GM23248 (cell line): ENCODE measurements at regions not wholly inside any gene's neighbourhood (a gene's known extent, or its start where the extent isn't known, plus 50 kb on each side); places are given as distances from the start of the nearest gene placed in this dataset.

Experiments used
- DNase-seq: peaks from one replicate; pipeline ENCODE4 v3.0.0-alpha.2; 2015
- H2AFZ ChIP-seq: fragments of 200-600 bp; sonication (generic); 2 replicates; pipeline ENCODE4 v1.6.1; 2016; ENCODE audit warnings: antibody characterized with exemption
- H3F3A ChIP-seq: fragments of 200-600 bp; sonication (generic); 2 replicates; pipeline ENCODE4 v1.6.1; 2016; ENCODE audit warnings: mild to moderate bottlenecking, antibody characterized with exemption, mixed run types; ENCODE audit not compliant: insufficient read depth
- H3K27ac ChIP-seq: fragments of 200-600 bp; sonication (generic); 2 replicates; pipeline ENCODE4 v1.5.1; 2016; ENCODE audit warnings: mild to moderate bottlenecking
- H3K27me3 ChIP-seq: fragments of 200-600 bp; sonication (generic); replicated peaks from 2 replicates; pipeline ENCODE4 v1.6.1; 2016; ENCODE audit warnings: mild to moderate bottlenecking; ENCODE audit not compliant: insufficient read depth
- H3K36me3 ChIP-seq: fragments of 200-600 bp; sonication (generic); 2 replicates; pipeline ENCODE4 v1.6.1; 2016; ENCODE audit warnings: low read depth, mild to moderate bottlenecking
- H3K4me1 ChIP-seq: fragments of 200-600 bp; sonication (generic); 2 replicates; pipeline ENCODE4 v1.6.1; 2016; ENCODE audit warnings: mild to moderate bottlenecking; ENCODE audit not compliant: insufficient read depth
- H3K4me2 ChIP-seq: fragments of 200-600 bp; sonication (generic); one replicate; pipeline ENCODE4 v1.6.1; 2016; ENCODE audit warnings: mild to moderate bottlenecking; ENCODE audit not compliant: unreplicated experiment
- H3K4me3 ChIP-seq: fragments of 200-600 bp; sonication (generic); 2 replicates; pipeline ENCODE4 v1.5.1; 2016; ENCODE audit warnings: mild to moderate bottlenecking
- H3K79me2 ChIP-seq: fragments of 200-600 bp; sonication (generic); 2 replicates; pipeline ENCODE4 v1.6.1; 2016; ENCODE audit warnings: mild to moderate bottlenecking; ENCODE audit not compliant: insufficient read depth
- H3K9ac ChIP-seq: fragments of 200-600 bp; sonication (generic); 2 replicates; pipeline ENCODE4 v1.6.1; 2016; ENCODE audit warnings: mild to moderate bottlenecking
- H3K9me2 ChIP-seq: fragments of 200-600 bp; sonication (generic); 2 replicates; pipeline ENCODE4 v1.6.1; 2016; ENCODE audit warnings: mixed run types, mild to moderate bottlenecking, moderate library complexity; ENCODE audit not compliant: insufficient read depth
- H3K9me3 ChIP-seq: fragments of 200-600 bp; sonication (generic); one replicate; pipeline ENCODE4 v1.6.1; 2017; ENCODE audit warnings: low read depth
- H4K20me1 ChIP-seq: fragments of 200-600 bp; sonication (generic); 2 replicates; pipeline ENCODE4 v1.6.0; 2016; ENCODE audit not compliant: insufficient read depth
- EZH2 ChIP-seq: fragments of 200-600 bp; sonication (generic); IDR thresholded peaks from 2 replicates; pipeline ENCODE4 v1.6.1; 2018; ENCODE audit warnings: antibody characterized with exemption, mild to moderate bottlenecking; ENCODE audit not compliant: insufficient read depth, poor library complexity, severe bottlenecking
- EZH2phosphoT487 ChIP-seq: fragments of 200-600 bp; sonication (generic); IDR thresholded peaks from 2 replicates; pipeline ENCODE4 v1.6.1; 2018; ENCODE audit warnings: antibody characterized with exemption, moderate library complexity, mild to moderate bottlenecking, low read depth; ENCODE audit not compliant: insufficient read depth
- WGBS, 2 experiments: methylation state at CpG; one replicate each; pipeline ENCODE4 v1.1.6; 2015 to 2017; ENCODE audit warnings: low lambda C conversion rate in 2 of 2, low coverage in 1 of 2; ENCODE audit errors: missing lambda C conversion rate in 2 of 2; 5-methylcytosine and 5-hydroxymethylcytosine counted together
- in situ Hi-C: fragments of 300-500 bp; cut with MboI; formaldehyde crosslinking; loops from 2 replicates; pipeline ENCODE4 v1.15.0; 2020

DNA sequence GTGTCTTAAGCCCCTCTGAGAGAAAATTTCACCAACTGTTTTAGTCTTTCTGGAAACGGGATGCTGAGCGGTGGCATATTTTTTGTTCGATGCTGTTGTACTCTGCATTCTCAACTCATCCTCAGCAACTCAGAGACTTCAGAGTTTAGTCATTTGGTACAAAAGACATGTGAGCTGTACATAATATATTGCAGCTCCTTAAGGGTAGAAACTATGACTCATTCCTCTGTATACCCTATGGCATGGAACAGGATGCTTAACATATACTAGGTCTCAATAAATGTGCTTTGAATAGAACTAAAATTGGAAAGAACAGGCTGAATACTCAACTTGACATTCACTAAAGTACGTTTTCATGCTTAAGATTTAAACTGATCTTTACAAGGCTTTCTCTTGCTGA lies 130.5 kb upstream of the SLITRK2 start:
- in situ Hi-C loops, result no loop called here
- Histone ChIP-seq H3K4me3 (no peak overlapping the region), H3K36me3 (no peaks in the 10 kb centered on the region), H3K4me2 (no peak overlapping the region), H3K79me2 (no peaks in the 10 kb centered on the region), H2AFZ (no peak overlapping the region), H3K27me3 (no peaks in the 10 kb centered on the region), H3K27ac (no peak overlapping the region), H3K9ac (no peak overlapping the region), H3K9me3 (no peaks in the 10 kb centered on the region), H4K20me1 (no peaks in the 10 kb centered on the region), H3K9me2 (no peaks in the 10 kb centered on the region), H3K4me1 (no peaks in the 10 kb centered on the region), H3F3A (no peaks in the 10 kb centered on the region)
- TF ChIP-seq EZH2phosphoT487, result no peak
- no peak for TF ChIP-seq EZH2
- 52 to 59% methylated on average over 4 of the region's 4 CpGs for WGBS, 2 experiments
- no peak for DNase-seq

GRCh38 chrX:145687707-145688106 lies 129.9 kb upstream of the SLITRK2 start:
- WGBS, 2 experiments, result 10 to 43% methylated on average over 1 of the region's 1 CpG
- no peaks in the 10 kb centered on the region for H3K4me1 ChIP-seq
- no peak overlapping the region for H3K9ac ChIP-seq
- no peaks in the 10 kb centered on the region for H3K9me3 ChIP-seq
- H3K36me3 ChIP-seq, result no peaks in the 10 kb centered on the region
- no peaks in the 10 kb centered on the region for H3K27me3 ChIP-seq
- H3K79me2 ChIP-seq, result no peaks in the 10 kb centered on the region
- no peaks in the 10 kb centered on the region for H3F3A ChIP-seq
- no peak overlapping the region for H3K4me3 ChIP-seq
- H4K20me1 ChIP-seq, result no peaks in the 10 kb centered on the region
- no peak overlapping the region for H3K27ac ChIP-seq
- H3K4me2 ChIP-seq, result no peak overlapping the region
- TF ChIP-seq EZH2phosphoT487 (no peak), EZH2 (no peak)
- H2AFZ ChIP-seq, result no peak overlapping the region
- DNase-seq, result no peak
- in situ Hi-C loops, result no loop called here
- no peaks in the 10 kb centered on the region for H3K9me2 ChIP-seq

DNA sequence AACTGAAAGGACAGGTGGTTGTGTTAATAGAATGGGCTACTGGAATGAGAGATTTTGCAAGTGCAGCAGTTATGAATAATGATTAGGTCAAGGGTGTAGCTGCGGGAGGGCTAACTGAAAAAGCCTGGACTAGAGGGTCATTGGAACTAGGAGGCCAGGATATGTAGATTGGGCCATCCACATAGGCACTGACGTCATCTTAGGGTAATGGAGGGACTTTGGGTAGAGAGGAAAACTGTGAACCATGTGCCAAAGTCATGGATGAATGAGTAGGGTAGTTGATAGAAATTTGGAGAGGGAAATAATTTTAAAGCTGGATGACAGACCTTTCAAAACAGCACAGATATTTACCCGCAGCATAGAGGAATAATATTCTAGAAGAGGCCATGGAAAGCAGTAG lies 123.6 kb upstream of the SLITRK2 start:
- Histone ChIP-seq H3K36me3 (no peaks in the 10 kb centered on the region), H3K79me2 (no peaks in the 10 kb centered on the region), H4K20me1 (no peaks in the 10 kb centered on the region), H3K4me1 (no peaks in the 10 kb centered on the region), H3K9me3 (no peaks in the 10 kb centered on the region), H3K9me2 (no peaks in the 10 kb centered on the region), H3K4me3 (no peak overlapping the region), H3K27me3 (no peaks in the 10 kb centered on the region), H3K9ac (no peak overlapping the region), H3K4me2 (no peak overlapping the region), H2AFZ (no peak overlapping the region), H3F3A (no peaks in the 10 kb centered on the region), H3K27ac (no peak overlapping the region)
- DNase-seq, result no peak
- TF ChIP-seq EZH2phosphoT487 (no peak), EZH2 (no peak)
- 2 to 6% methylated on average over 3 of the region's 3 CpGs for whole genome bisulfite sequencing, 2 experiments
- in situ Hi-C loops, result no loop called here

- H3K4me2 ChIP-seq, result no peak overlapping the region
- H2AFZ ChIP-seq, result no peak overlapping the region
- no peaks in the 10 kb centered on the region for H3K9me2 ChIP-seq
- H3K27ac ChIP-seq, result no peak overlapping the region
- H3K36me3 ChIP-seq, result no peaks in the 10 kb centered on the region
- no peak for DNase-seq
- in situ Hi-C loops, result no loop called here
- H3K9ac ChIP-seq, result no peak overlapping the region
- H3K9me3 ChIP-seq, result no peaks in the 10 kb centered on the region
- no peaks in the 10 kb centered on the region for H4K20me1 ChIP-seq
- H3K4me3 ChIP-seq, result no peak overlapping the region
- WGBS, 2 experiments, result 39 to 53% methylated on average over 4 to 5 of the region's 5 CpGs
- TF ChIP-seq EZH2, result no peak
- no peak for TF ChIP-seq EZH2phosphoT487
- H3F3A ChIP-seq, result no peaks in the 10 kb centered on the region
- no peaks in the 10 kb centered on the region for H3K79me2 ChIP-seq
- no peaks in the 10 kb centered on the region for H3K27me3 ChIP-seq
- H3K4me1 ChIP-seq, result no peaks in the 10 kb centered on the region
Measured at GRCh38 chrX:145715641-145716138, 101.9 kb upstream of the SLITRK2 start.

- Histone ChIP-seq H3K79me2 (no peaks in the 10 kb centered on the region), H2AFZ (no peak overlapping the region), H3K36me3 (no peaks in the 10 kb centered on the region), H3K9me3 (no peaks in the 10 kb centered on the region), H3K27ac (no peak overlapping the region), H4K20me1 (no peaks in the 10 kb centered on the region), H3K9ac (no peak overlapping the region), H3K4me2 (no peak overlapping the region), H3K9me2 (no peaks in the 10 kb centered on the region), H3K4me3 (no peak overlapping the region), H3F3A (no peaks in the 10 kb centered on the region), H3K4me1 (no peaks in the 10 kb centered on the region), H3K27me3 (no peaks in the 10 kb centered on the region)
- 25 to 30% methylated on average over 2 of the region's 2 CpGs for WGBS, 2 experiments
- TF ChIP-seq EZH2 (no peak), EZH2phosphoT487 (no peak)
- DNase-seq, result no peak
- in situ Hi-C loops, result no loop called here
Measured at GRCh38 chrX:145716226-145716625, 101.4 kb upstream of the SLITRK2 start.
